Astrocyte (in vitro differentiated cells and primary cell): ENCODE measurements at regions not wholly inside any gene's neighbourhood (a gene's known extent, or its start where the extent isn't known, plus 50 kb on each side); places are given as distances from the start of the nearest gene placed in this dataset.

Experiments used
- CTCF ChIP-seq: IDR thresholded peaks from 2 replicates; pipeline ENCODE4 v1.5.1; 2011; ENCODE audit warnings: low read depth, mild to moderate bottlenecking, inconsistent platforms, low read length, moderate library complexity; ENCODE audit not compliant: insufficient read depth
- EZH2 ChIP-seq: IDR thresholded peaks from 2 replicates; pipeline ENCODE4 v1.6.1; 2012; ENCODE audit warnings: mild to moderate bottlenecking, low read length, inconsistent platforms; ENCODE audit not compliant: insufficient read depth

GRCh38 chr17:79455636-79456035, 155.2 kb downstream of the RBFOX3 start:
- TF ChIP-seq CTCF (no peak), EZH2 (no peak)
